Astrocyte (in vitro differentiated cells and primary cell): ENCODE measurements at regions not wholly inside any gene's neighbourhood (a gene's known extent, or its start where the extent isn't known, plus 50 kb on each side); places are given as distances from the start of the nearest gene placed in this dataset.
A peak's percentile ranks its signal among the peaks of the same experiment; 100 is the strongest.

Source experiments
- DNase-seq: peaks from one replicate; pipeline ENCODE4 v3.0.0-alpha.2; 2010; ENCODE audit warnings: low read depth
- FAIRE-seq: peaks from 2 replicates; lab custom pipeline; 2011; peaks lifted over from hg19 to GRCh38; lab: Jason Lieb, UNC
- H2AFZ ChIP-seq: 2 replicates; pipeline ENCODE4 v1.6.0; 2012; ENCODE audit warnings: low read depth, low read length, inconsistent platforms
- H3K27ac ChIP-seq: 2 replicates; pipeline ENCODE4 v1.5.1; 2011; ENCODE audit warnings: low read depth, low read length, inconsistent platforms
- H3K27me3 ChIP-seq: 2 replicates; pipeline ENCODE4 v1.6.0; 2011; ENCODE audit warnings: low read length, inconsistent platforms; ENCODE audit not compliant: insufficient read depth
- H3K36me3 ChIP-seq: 2 replicates; pipeline ENCODE4 v1.5.1; 2011; ENCODE audit warnings: low read length, inconsistent platforms; ENCODE audit not compliant: insufficient read depth
- H3K4me1 ChIP-seq: 2 replicates; pipeline ENCODE4 v1.5.1; 2011; ENCODE audit warnings: low read length, inconsistent platforms; ENCODE audit not compliant: insufficient read depth
- H3K4me2 ChIP-seq: 2 replicates; pipeline ENCODE4 v1.6.0; 2012; ENCODE audit warnings: low read length, inconsistent platforms
- H3K4me3 ChIP-seq: 2 replicates; pipeline ENCODE4 v1.5.1; 2011; ENCODE audit warnings: low read depth, mild to moderate bottlenecking, low read length, inconsistent platforms; ENCODE audit not compliant: insufficient read depth
- H3K79me2 ChIP-seq: 2 replicates; pipeline ENCODE4 v1.6.0; 2012; ENCODE audit warnings: mild to moderate bottlenecking, low read length, inconsistent platforms; ENCODE audit not compliant: insufficient read depth
- H3K9ac ChIP-seq: 2 replicates; pipeline ENCODE4 v1.6.0; 2012; ENCODE audit warnings: mild to moderate bottlenecking, low read length, inconsistent platforms
- H3K9me3 ChIP-seq: 2 replicates; pipeline ENCODE4 v1.5.1; 2012; ENCODE audit warnings: low read depth, mild to moderate bottlenecking, low read length, inconsistent platforms; ENCODE audit not compliant: insufficient read depth
- H4K20me1 ChIP-seq: 2 replicates; pipeline ENCODE4 v1.6.0; 2012; ENCODE audit warnings: low read length, inconsistent platforms; ENCODE audit not compliant: insufficient read depth
- H3K27ac Mint-ChIP-seq: one replicate; pipeline ENCODE4 v1.8.0; 2021; ENCODE audit warnings: mild to moderate bottlenecking, mixed read lengths; ENCODE audit not compliant: unreplicated experiment
- H3K27me3 Mint-ChIP-seq: one replicate; pipeline ENCODE4 v1.8.0; 2021; ENCODE audit warnings: low read depth, mixed read lengths; ENCODE audit not compliant: unreplicated experiment
- H3K36me3 Mint-ChIP-seq: one replicate; pipeline ENCODE4 v1.8.0; 2021; ENCODE audit warnings: low read depth, mixed read lengths; ENCODE audit not compliant: unreplicated experiment
- H3K4me1 Mint-ChIP-seq: one replicate; pipeline ENCODE4 v1.8.0; 2021; ENCODE audit warnings: low read depth, mixed read lengths; ENCODE audit not compliant: unreplicated experiment
- H3K4me3 Mint-ChIP-seq: one replicate; pipeline ENCODE4 v1.8.0; 2021; ENCODE audit warnings: mild to moderate bottlenecking, moderate library complexity, mixed read lengths; ENCODE audit not compliant: unreplicated experiment
- H3K9me3 Mint-ChIP-seq: one replicate; pipeline ENCODE4 v1.8.0; 2021; ENCODE audit warnings: mild to moderate bottlenecking, mixed read lengths; ENCODE audit not compliant: unreplicated experiment
- EZH2 ChIP-seq: IDR thresholded peaks from 2 replicates; pipeline ENCODE4 v1.6.1; 2012; ENCODE audit warnings: mild to moderate bottlenecking, low read length, inconsistent platforms; ENCODE audit not compliant: insufficient read depth
- TF ChIP-seq, protein P1 (sequence below): IDR thresholded peaks from 2 replicates; pipeline ENCODE4 v1.5.1; 2011; ENCODE audit warnings: low read depth, mild to moderate bottlenecking, inconsistent platforms, low read length, moderate library complexity; ENCODE audit not compliant: insufficient read depth

DNA sequence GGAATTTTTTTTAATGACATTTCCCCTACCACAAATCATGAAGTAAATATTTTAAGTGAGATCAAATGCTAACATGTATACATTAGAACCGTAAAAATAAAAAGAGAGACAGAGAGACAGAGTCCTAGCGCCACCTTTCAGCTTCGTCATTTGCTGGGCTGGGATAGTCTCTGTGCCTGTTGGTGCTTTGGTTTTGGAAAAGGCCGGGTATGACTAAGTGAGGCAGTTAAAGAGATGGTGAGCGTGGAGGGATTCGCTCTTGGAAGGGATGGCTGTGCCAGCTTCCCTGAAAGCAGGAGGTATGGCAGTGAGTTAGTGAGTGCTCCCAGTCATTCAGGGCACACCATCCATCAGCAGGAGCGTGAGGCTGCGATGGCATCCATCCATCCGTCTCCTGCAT is 729.6 kb upstream of the WWC1 start:
- Histone ChIP-seq H3K4me2 (no peak overlapping the region), H3K36me3 (no peaks in the 10 kb centered on the region), H3K27ac (no peak overlapping the region), H3K79me2 (no peaks in the 10 kb centered on the region), H4K20me1 (no peaks in the 10 kb centered on the region), H3K27me3 (no peaks in the 10 kb centered on the region), H3K9ac (no peak overlapping the region), H3K4me3 (no peak overlapping the region), H2AFZ (no peak overlapping the region), H3K9me3 (no peaks in the 10 kb centered on the region), H3K4me1 (no peaks in the 10 kb centered on the region)
- Mint-ChIP-seq H3K4me3 (no peak overlapping the region), H3K27me3 (no peaks in the 10 kb centered on the region), H3K27ac (no peak overlapping the region), H3K9me3 (no peaks in the 10 kb centered on the region), H3K36me3 (no peaks in the 10 kb centered on the region), H3K4me1 (no peaks in the 10 kb centered on the region)
- DNase-seq (no peak), FAIRE-seq (no peak)
- TF ChIP-seq, protein P1, sequence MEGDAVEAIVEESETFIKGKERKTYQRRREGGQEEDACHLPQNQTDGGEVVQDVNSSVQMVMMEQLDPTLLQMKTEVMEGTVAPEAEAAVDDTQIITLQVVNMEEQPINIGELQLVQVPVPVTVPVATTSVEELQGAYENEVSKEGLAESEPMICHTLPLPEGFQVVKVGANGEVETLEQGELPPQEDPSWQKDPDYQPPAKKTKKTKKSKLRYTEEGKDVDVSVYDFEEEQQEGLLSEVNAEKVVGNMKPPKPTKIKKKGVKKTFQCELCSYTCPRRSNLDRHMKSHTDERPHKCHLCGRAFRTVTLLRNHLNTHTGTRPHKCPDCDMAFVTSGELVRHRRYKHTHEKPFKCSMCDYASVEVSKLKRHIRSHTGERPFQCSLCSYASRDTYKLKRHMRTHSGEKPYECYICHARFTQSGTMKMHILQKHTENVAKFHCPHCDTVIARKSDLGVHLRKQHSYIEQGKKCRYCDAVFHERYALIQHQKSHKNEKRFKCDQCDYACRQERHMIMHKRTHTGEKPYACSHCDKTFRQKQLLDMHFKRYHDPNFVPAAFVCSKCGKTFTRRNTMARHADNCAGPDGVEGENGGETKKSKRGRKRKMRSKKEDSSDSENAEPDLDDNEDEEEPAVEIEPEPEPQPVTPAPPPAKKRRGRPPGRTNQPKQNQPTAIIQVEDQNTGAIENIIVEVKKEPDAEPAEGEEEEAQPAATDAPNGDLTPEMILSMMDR: no peak
- TF ChIP-seq EZH2: no peak

- FAIRE-seq: no peak
- no peak for DNase-seq
- Mint-ChIP-seq H3K27me3 (no peaks in the 10 kb centered on the region), H3K36me3 (no peaks in the 10 kb centered on the region), H3K4me3 (no peak overlapping the region), H3K9me3 (no peaks in the 10 kb centered on the region), H3K27ac (no peak overlapping the region), H3K4me1 (no peaks in the 10 kb centered on the region)
- Histone ChIP-seq H3K4me3 (no peak overlapping the region), H4K20me1 (no peaks in the 10 kb centered on the region), H3K9ac (no peak overlapping the region), H3K36me3 (no peaks in the 10 kb centered on the region), H3K79me2 (no peaks in the 10 kb centered on the region), H3K9me3 (no peaks in the 10 kb centered on the region), H3K27ac (no peak overlapping the region), H2AFZ (no peak overlapping the region), H3K4me2 (no peak overlapping the region), H3K27me3 (no peaks in the 10 kb centered on the region), H3K4me1 (no peaks in the 10 kb centered on the region)
- TF ChIP-seq, protein P1: no peak
- TF ChIP-seq EZH2: no peak
These were observed 727.2 kb upstream of the WWC1 start for GRCh38 chr5:167564275-167564674.

GRCh38 chr5:167565189-167565954 is 726.1 kb upstream of the WWC1 start:
- H3K79me2 ChIP-seq: no peaks in the 10 kb centered on the region
- H3K27ac ChIP-seq: no peak overlapping the region
- no peaks in the 10 kb centered on the region for H4K20me1 ChIP-seq
- Mint-ChIP-seq H3K4me1 (peaks cover 4% of the 10 kb centered on the region), H3K36me3 (no peaks in the 10 kb centered on the region), H3K27ac (no peak overlapping the region), H3K9me3 (no peaks in the 10 kb centered on the region), H3K4me3 (no peak overlapping the region), H3K27me3 (no peaks in the 10 kb centered on the region)
- H3K36me3 ChIP-seq: no peaks in the 10 kb centered on the region
- H3K4me2 ChIP-seq: no peak overlapping the region
- no peak overlapping the region for H3K4me3 ChIP-seq
- H3K9ac ChIP-seq: no peak overlapping the region
- TF ChIP-seq, protein P1: peak; percentile 44
- no peak for TF ChIP-seq EZH2
- no peak overlapping the region for H2AFZ ChIP-seq
- no peaks in the 10 kb centered on the region for H3K27me3 ChIP-seq
- DNase-seq (no peak), FAIRE-seq (peak; percentile 34)
- H3K4me1 ChIP-seq: no peaks in the 10 kb centered on the region
- H3K9me3 ChIP-seq: no peaks in the 10 kb centered on the region
